Coronary artery (tissue), 2 donors: ENCODE measurements at regions not wholly inside any gene's neighbourhood (a gene's known extent, or its start where the extent isn't known, plus 50 kb on each side); places are given as distances from the start of the nearest gene placed in this dataset.

ENCODE experiments used
- DNase-seq: peaks from one replicate; pipeline ENCODE4 v3.0.0-alpha.2; 2017; ENCODE audit warnings: low spot score
- H3K27ac ChIP-seq, 2 donors: fragments of 200-600 bp; sonication (generic); one replicate each; pipeline ENCODE4 v1.5.1; 2016 to 2019
- H3K4me3 ChIP-seq: fragments of 200-600 bp; sonication (generic); 2 replicates; pipeline ENCODE4 v1.5.1; 2016; ENCODE audit warnings: mild to moderate bottlenecking, moderate library complexity
- CTCF ChIP-seq: fragments of 200-600 bp; sonication (generic); IDR thresholded peaks from one replicate; pipeline ENCODE4 v1.5.1; 2019; ENCODE audit warnings: antibody characterized with exemption

- Histone ChIP-seq H3K27ac (no peak overlapping the region), H3K4me3 (no peak overlapping the region)
- no peak for DNase-seq
- TF ChIP-seq CTCF, result no peak
Observed at GRCh38 chr3:30289766-30290165, 316.6 kb upstream of the TGFBR2 start.

GRCh38 chr3:30290479-30290878 is 315.9 kb upstream of the TGFBR2 start:
- no peak for TF ChIP-seq CTCF
- Histone ChIP-seq H3K4me3 (no peak overlapping the region), H3K27ac (no peak overlapping the region)
- DNase-seq, result peak; percentile 71

GRCh38 chr3:30292192-30292893 is 314.1 kb upstream of the TGFBR2 start:
- no peak for TF ChIP-seq CTCF
- DNase-seq, result no peak
- Histone ChIP-seq H3K4me3 (no peak overlapping the region), H3K27ac (no peak overlapping the region)

GRCh38 chr3:30293621-30294240 is 312.7 kb upstream of the TGFBR2 start:
- no peak for DNase-seq
- H3K4me3 ChIP-seq, result no peak overlapping the region
- no peak for TF ChIP-seq CTCF
- H3K27ac ChIP-seq, result no peak overlapping the region

GRCh38 chr3:30294241-30294667 is 312.1 kb upstream of the TGFBR2 start:
- Histone ChIP-seq H3K27ac (no peak overlapping the region), H3K4me3 (no peak overlapping the region)
- no peak for TF ChIP-seq CTCF
- DNase-seq, result no peak

GRCh38 chr3:30297112-30297511 is 309.3 kb upstream of the TGFBR2 start:
- no peak for DNase-seq
- Histone ChIP-seq H3K27ac (no peak overlapping the region), H3K4me3 (no peak overlapping the region)
- TF ChIP-seq CTCF, result no peak
